ENCODE measurements at regions not wholly inside any gene's neighbourhood (a gene's known extent, or its start where the extent isn't known, plus 50 kb on each side); places are given as distances from the start of the nearest gene placed in this dataset.

GRCh38 chr20:59382157-59382725, 81.8 kb downstream of the EDN3 start:
- in situ Hi-C loops (cut with MboI; ENCODE audit: low sequenced_read_pairs, unreplicated experiment) = no loop called here
- no peak for DNase-seq (ENCODE audit: low spot score)

GRCh38 chr20:59382907-59383306, 82.5 kb downstream of the EDN3 start:
- no peak for DNase-seq (ENCODE audit: low spot score)
- in situ Hi-C loops (cut with MboI; ENCODE audit: low sequenced_read_pairs, unreplicated experiment) = no loop called here
- TF ChIP-seq CTCF (IDR thresholded peaks at IDR 0.05; ENCODE audit: borderline replicate concordance, control extremely low read depth, extremely low read depth, insufficient read depth, missing control alignments) = no peak

More at GRCh38 chr20:59382157-59382725, 81.8 kb downstream of the EDN3 start:
- TF ChIP-seq CTCF (IDR thresholded peaks at IDR 0.05; ENCODE audit: borderline replicate concordance, control extremely low read depth, extremely low read depth, insufficient read depth, missing control alignments) = no peak

GRCh38 chr20:59385038-59385437, 84.6 kb downstream of the EDN3 start:
- no peak for DNase-seq (ENCODE audit: low spot score)
- in situ Hi-C loops (cut with MboI; ENCODE audit: low sequenced_read_pairs, unreplicated experiment) = no loop called here
- no peak for TF ChIP-seq CTCF (IDR thresholded peaks at IDR 0.05; ENCODE audit: borderline replicate concordance, control extremely low read depth, extremely low read depth, insufficient read depth, missing control alignments)

DNA sequence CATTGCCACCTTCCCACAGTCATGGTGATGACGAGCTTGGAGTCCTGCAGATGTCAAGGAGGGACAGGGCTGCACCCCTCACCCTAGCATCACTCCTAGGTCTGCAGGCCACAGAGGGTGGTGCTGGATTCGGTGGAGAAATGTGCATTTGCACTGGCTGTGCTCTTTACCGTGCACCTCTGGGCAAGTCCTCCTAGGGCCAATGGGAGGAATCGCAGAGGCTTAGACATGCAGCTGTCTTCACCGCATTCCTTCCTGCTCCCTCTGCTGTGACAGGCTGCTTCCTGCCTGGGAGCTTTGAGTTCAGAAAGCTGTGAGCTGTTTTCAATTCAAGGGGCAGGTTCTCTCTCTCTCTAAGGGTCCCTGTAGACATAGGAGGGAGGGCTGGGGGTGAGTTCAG, 85.1 kb downstream of the EDN3 start:
- TF ChIP-seq CTCF (IDR thresholded peaks at IDR 0.05; ENCODE audit: borderline replicate concordance, control extremely low read depth, extremely low read depth, insufficient read depth, missing control alignments) = no peak
- DNase-seq (ENCODE audit: low spot score) = no peak
- in situ Hi-C loops (cut with MboI; ENCODE audit: low sequenced_read_pairs, unreplicated experiment) = no loop called here

DNA sequence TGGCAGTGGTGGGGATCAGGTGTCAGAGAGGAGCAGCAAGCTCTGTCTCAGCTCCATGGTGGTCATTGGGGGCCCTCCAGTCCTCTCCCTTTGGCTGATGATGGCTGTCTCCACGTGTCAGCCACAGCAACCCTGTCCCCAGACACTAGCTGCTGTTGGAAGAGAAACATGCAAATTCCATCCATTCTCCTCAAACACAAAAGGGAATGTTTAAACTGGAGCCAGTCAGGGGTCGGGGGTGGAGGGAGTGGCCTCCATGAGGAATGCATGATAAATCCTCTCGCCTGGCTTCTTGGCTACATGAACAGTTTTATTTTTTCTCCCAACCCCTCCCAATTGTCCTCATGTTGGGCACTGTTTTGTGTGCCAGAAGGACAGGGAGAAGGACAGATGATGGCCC, 86.4 kb downstream of the EDN3 start:
- DNase-seq (ENCODE audit: low spot score) = no peak
- TF ChIP-seq CTCF (IDR thresholded peaks at IDR 0.05; ENCODE audit: borderline replicate concordance, control extremely low read depth, extremely low read depth, insufficient read depth, missing control alignments) = no peak
- in situ Hi-C loops (cut with MboI; ENCODE audit: low sequenced_read_pairs, unreplicated experiment) = no loop called here

GRCh38 chr20:59387891-59388290, 87.5 kb downstream of the EDN3 start:
- in situ Hi-C loops (cut with MboI; ENCODE audit: low sequenced_read_pairs, unreplicated experiment) = no loop called here
- TF ChIP-seq CTCF (IDR thresholded peaks at IDR 0.05; ENCODE audit: borderline replicate concordance, control extremely low read depth, extremely low read depth, insufficient read depth, missing control alignments) = no peak
- DNase-seq (ENCODE audit: low spot score) = no peak
